H9 (cell line): ENCODE measurements at regions not wholly inside any gene's neighbourhood (a gene's known extent, or its start where the extent isn't known, plus 50 kb on each side); places are given as distances from the start of the nearest gene placed in this dataset.

ENCODE experiments used
- DNase-seq: peaks from one replicate; pipeline ENCODE4 v3.0.0-alpha.2; 2017
- H2AFZ ChIP-seq: one replicate; pipeline ENCODE4 v1.6.1; 2013; ENCODE audit warnings: mild to moderate bottlenecking, low read length, control low read depth, moderate library complexity
- H2AK5ac ChIP-seq: 2 replicates; pipeline ENCODE4 v1.6.1; 2013; ENCODE audit warnings: low read length, control low read depth, mixed read lengths; ENCODE audit not compliant: insufficient read length
- H2BK120ac ChIP-seq: one replicate; pipeline ENCODE4 v1.6.1; 2013; ENCODE audit warnings: low read depth, mild to moderate bottlenecking, low read length, control low read depth, inconsistent platforms; ENCODE audit not compliant: poor library complexity, severe bottlenecking
- H2BK12ac ChIP-seq: 2 replicates; pipeline ENCODE4 v1.6.1; 2013; ENCODE audit warnings: low read length, control low read depth, mixed read lengths, low read depth; ENCODE audit not compliant: insufficient read length
- H2BK15ac ChIP-seq: 2 replicates; pipeline ENCODE4 v1.6.1; 2013; ENCODE audit warnings: low read depth, low read length, control low read depth
- H2BK20ac ChIP-seq: one replicate; pipeline ENCODE4 v1.6.1; 2013; ENCODE audit warnings: low read depth, mild to moderate bottlenecking, low read length, control low read depth, inconsistent platforms; ENCODE audit not compliant: poor library complexity, severe bottlenecking
- H2BK5ac ChIP-seq: 2 replicates; pipeline ENCODE4 v1.6.1; 2013; ENCODE audit warnings: low read length, control low read depth, mixed read lengths; ENCODE audit not compliant: insufficient read length
- H3K14ac ChIP-seq: 2 replicates; pipeline ENCODE4 v1.6.1; 2013; ENCODE audit warnings: low read length, control low read depth; ENCODE audit not compliant: insufficient read depth
- H3K18ac ChIP-seq: 2 replicates; pipeline ENCODE4 v1.6.1; 2013; ENCODE audit warnings: low read depth, mild to moderate bottlenecking, mixed read lengths, low read length, control low read depth; ENCODE audit not compliant: insufficient read length
- H3K23ac ChIP-seq: 2 replicates; pipeline ENCODE4 v1.6.1; 2013; ENCODE audit warnings: low read length, control low read depth, mixed read lengths, low read depth; ENCODE audit not compliant: insufficient read length
- H3K23me2 ChIP-seq: 2 replicates; pipeline ENCODE4 v1.6.1; 2013; ENCODE audit warnings: low read depth, mild to moderate bottlenecking, mixed read lengths, low read length, control low read depth; ENCODE audit not compliant: insufficient read length, poor library complexity, severe bottlenecking
- H3K27ac ChIP-seq: 2 replicates; pipeline ENCODE4 v1.5.1; 2013; ENCODE audit warnings: low read length, control low read depth, mixed read lengths, low read depth; ENCODE audit not compliant: insufficient read length
- H3K27me3 ChIP-seq: 2 replicates; pipeline ENCODE4 v1.6.1; 2013; ENCODE audit warnings: low read length, control low read depth, inconsistent platforms; ENCODE audit not compliant: insufficient read depth
- H3K4ac ChIP-seq: 2 replicates; pipeline ENCODE4 v1.6.1; 2013; ENCODE audit warnings: low read depth, mild to moderate bottlenecking, control low read depth, inconsistent platforms, low read length, moderate library complexity
- H3K4me1 ChIP-seq: 2 replicates; pipeline ENCODE4 v1.6.1; 2013; ENCODE audit warnings: low read length, control low read depth, inconsistent platforms; ENCODE audit not compliant: insufficient read depth
- H3K4me2 ChIP-seq: 2 replicates; pipeline ENCODE4 v1.6.1; 2013; ENCODE audit warnings: low read length, control low read depth, mixed read lengths; ENCODE audit not compliant: insufficient read length, insufficient read depth
- H3K56ac ChIP-seq: 2 replicates; pipeline ENCODE4 v1.6.1; 2013; ENCODE audit warnings: low read depth, mild to moderate bottlenecking, mixed read lengths, low read length, control low read depth; ENCODE audit not compliant: insufficient read length
- H3K79me1 ChIP-seq: 2 replicates; pipeline ENCODE4 v1.6.1; 2013; ENCODE audit warnings: low read depth, mild to moderate bottlenecking, moderate library complexity, low read length, control low read depth, inconsistent platforms; ENCODE audit not compliant: insufficient read depth, poor library complexity, severe bottlenecking
- H3K79me2 ChIP-seq: 2 replicates; pipeline ENCODE4 v1.6.1; 2013; ENCODE audit warnings: low read length, control low read depth, inconsistent platforms; ENCODE audit not compliant: insufficient read depth
- H3K9ac ChIP-seq: 2 replicates; pipeline ENCODE4 v1.6.1; 2013; ENCODE audit warnings: low read length, control low read depth, mixed read lengths; ENCODE audit not compliant: insufficient read length; ENCODE audit errors: extremely low read depth
- H3K9me3 ChIP-seq: one replicate; pipeline ENCODE4 v1.6.1; 2013; ENCODE audit warnings: low read depth, low read length, inconsistent platforms; ENCODE audit not compliant: control insufficient read depth
- H3T11ph ChIP-seq: one replicate; pipeline ENCODE4 v1.6.1; 2013; ENCODE audit warnings: mild to moderate bottlenecking, low read length, control low read depth, inconsistent platforms
- H4K20me1 ChIP-seq: one replicate; pipeline ENCODE4 v1.6.1; 2013; ENCODE audit not compliant: control insufficient read depth, insufficient read length, insufficient read depth
- H4K5ac ChIP-seq: 2 replicates; pipeline ENCODE4 v1.6.1; 2013; ENCODE audit warnings: low read depth, mild to moderate bottlenecking, mixed read lengths, low read length, control low read depth; ENCODE audit not compliant: insufficient read length
- H4K8ac ChIP-seq: replicated peaks from 2 replicates; pipeline ENCODE4 v1.6.1; 2013; ENCODE audit warnings: low read length, control low read depth, mixed read lengths, low read depth; ENCODE audit not compliant: insufficient read length
- H4K91ac ChIP-seq: 2 replicates; pipeline ENCODE4 v1.6.1; 2013; ENCODE audit warnings: low read depth, mild to moderate bottlenecking, moderate library complexity, mixed read lengths, low read length, control low read depth; ENCODE audit not compliant: insufficient read length
- H3K27ac Mint-ChIP-seq, 3 experiments: 2 replicates in 2 of 3; 3 replicates in 1 of 3; pipeline ENCODE4 v1.8.0; 2020 to 2021; ENCODE audit warnings: mixed read lengths in 3 of 3, mild to moderate bottlenecking in 1 of 3, moderate library complexity in 1 of 3
- H3K27me3 Mint-ChIP-seq: 2 replicates; pipeline ENCODE4 v1.8.0; 2021; ENCODE audit warnings: low read depth, mild to moderate bottlenecking, moderate library complexity, mixed read lengths
- H3K36me3 Mint-ChIP-seq, 3 experiments: 2 replicates in 2 of 3; 3 replicates in 1 of 3; pipeline ENCODE4 v1.8.0; 2020 to 2021; ENCODE audit warnings: low read depth in 3 of 3, mixed read lengths in 3 of 3; ENCODE audit not compliant: insufficient read depth in 1 of 3
- H3K4me1 Mint-ChIP-seq, 2 experiments: 2 replicates each; pipeline ENCODE4 v1.8.0; 2020; ENCODE audit warnings: mixed read lengths in 2 of 2
- H3K4me3 Mint-ChIP-seq, 2 experiments: 2 replicates in 1 of 2; 3 replicates in 1 of 2; pipeline ENCODE4 v1.8.0; 2020 to 2021; ENCODE audit warnings: mild to moderate bottlenecking in 2 of 2, mixed read lengths in 2 of 2, moderate library complexity in 1 of 2
- H3K9me3 Mint-ChIP-seq, 2 experiments: 2 replicates in 1 of 2; 3 replicates in 1 of 2; pipeline ENCODE4 v1.8.0; 2020; ENCODE audit warnings: mild to moderate bottlenecking in 2 of 2, mixed read lengths in 2 of 2, moderate library complexity in 1 of 2
- CTCF ChIP-seq: fragments of 200-600 bp; sonication (generic); conservative IDR thresholded peaks from 3 replicates; pipeline ENCODE4 v1.8.0; 2021; ENCODE audit warnings: antibody characterized with exemption, mild to moderate bottlenecking
- WGBS: extraction: QIAGEN DNeasy Blood & Tissue Kit; methylation state at CpG from one replicate; pipeline ENCODE4 v1.1.7; 2013; ENCODE audit warnings: missing lambda C conversion rate, low lambda C conversion rate, mixed read lengths; ENCODE audit not compliant: insufficient read length; ENCODE audit errors: extremely low coverage; 5-methylcytosine and 5-hydroxymethylcytosine counted together

- Histone ChIP-seq H4K8ac (no peak overlapping the region), H2AK5ac (no peak overlapping the region), H4K91ac (no peak overlapping the region), H3K23ac (no peak overlapping the region), H3K27me3 (no peaks in the 10 kb centered on the region), H4K20me1 (no peaks in the 10 kb centered on the region), H3K27ac (no peak overlapping the region), H2BK15ac (no peak overlapping the region), H3K18ac (no peak overlapping the region), H3K79me1 (no peaks in the 10 kb centered on the region), H3K23me2 (no peaks in the 10 kb centered on the region), H3K9me3 (no peaks in the 10 kb centered on the region), H3K14ac (no peak overlapping the region), H3K4me1 (no peaks in the 10 kb centered on the region), H3K4me2 (no peak overlapping the region), H2AFZ (no peak overlapping the region), H3T11ph (no peak overlapping the region), H2BK120ac (no peak overlapping the region), H3K56ac (no peak overlapping the region), H4K5ac (no peak overlapping the region), H2BK20ac (no peak overlapping the region), H2BK12ac (no peak overlapping the region), H3K4ac (no peak overlapping the region), H3K9ac (no peak overlapping the region), H2BK5ac (no peak overlapping the region), H3K79me2 (no peaks in the 10 kb centered on the region)
- Mint-ChIP-seq H3K27ac (no peak overlapping the region; a peak in 2 of 7 replicates), H3K27me3 (no peaks in the 10 kb centered on the region), H3K4me1 (peaks cover 0 to 17% of the 10 kb centered on the region in 2 experiments; a peak in 2 of 4 replicates), H3K4me3 (no peak overlapping the region), H3K36me3 (no peaks in the 10 kb centered on the region), H3K9me3 (peaks cover 0 to 4% of the 10 kb centered on the region in 2 experiments; a peak in 1 of 5 replicates)
- no peak for TF ChIP-seq CTCF
- no CpG with 5 or more reads among the region's 4 CpGs for WGBS
- DNase-seq, result no peak
These were observed 200.9 kb downstream of the LTN1 start for GRCh38 chr21:28791595-28792282.
